ENCODE measurements at regions not wholly inside any gene's neighbourhood (a gene's known extent, or its start where the extent isn't known, plus 50 kb on each side); places are given as distances from the start of the nearest gene placed in this dataset.

DNA sequence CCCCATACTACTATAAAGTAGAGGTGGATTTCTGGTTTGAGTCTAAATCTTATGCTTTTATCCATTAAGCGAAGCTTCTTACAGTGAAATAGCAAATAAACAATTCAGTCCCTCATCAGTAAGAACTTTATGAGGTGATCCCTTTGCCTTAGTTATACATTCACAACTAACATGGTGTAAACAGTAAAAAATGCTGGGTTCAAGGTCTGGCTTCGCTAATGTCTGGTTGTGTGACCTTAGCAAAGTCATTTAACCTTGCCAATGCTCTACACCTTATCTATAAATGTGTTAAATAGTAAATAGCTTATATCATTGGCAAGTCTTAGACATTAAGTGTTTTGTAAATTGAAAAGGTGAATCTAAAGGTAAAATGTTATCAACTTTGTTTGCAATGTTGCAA, 475.4 kb downstream of the LMO4 start:
- TF ChIP-seq, protein P1, sequence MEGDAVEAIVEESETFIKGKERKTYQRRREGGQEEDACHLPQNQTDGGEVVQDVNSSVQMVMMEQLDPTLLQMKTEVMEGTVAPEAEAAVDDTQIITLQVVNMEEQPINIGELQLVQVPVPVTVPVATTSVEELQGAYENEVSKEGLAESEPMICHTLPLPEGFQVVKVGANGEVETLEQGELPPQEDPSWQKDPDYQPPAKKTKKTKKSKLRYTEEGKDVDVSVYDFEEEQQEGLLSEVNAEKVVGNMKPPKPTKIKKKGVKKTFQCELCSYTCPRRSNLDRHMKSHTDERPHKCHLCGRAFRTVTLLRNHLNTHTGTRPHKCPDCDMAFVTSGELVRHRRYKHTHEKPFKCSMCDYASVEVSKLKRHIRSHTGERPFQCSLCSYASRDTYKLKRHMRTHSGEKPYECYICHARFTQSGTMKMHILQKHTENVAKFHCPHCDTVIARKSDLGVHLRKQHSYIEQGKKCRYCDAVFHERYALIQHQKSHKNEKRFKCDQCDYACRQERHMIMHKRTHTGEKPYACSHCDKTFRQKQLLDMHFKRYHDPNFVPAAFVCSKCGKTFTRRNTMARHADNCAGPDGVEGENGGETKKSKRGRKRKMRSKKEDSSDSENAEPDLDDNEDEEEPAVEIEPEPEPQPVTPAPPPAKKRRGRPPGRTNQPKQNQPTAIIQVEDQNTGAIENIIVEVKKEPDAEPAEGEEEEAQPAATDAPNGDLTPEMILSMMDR (conservative IDR thresholded peaks at IDR 0.05; ENCODE audit: low read length): no peak
- no peak for TF ChIP-seq EZH2phosphoT487 (IDR thresholded peaks at IDR 0.05; ENCODE audit: borderline replicate concordance, low read depth, low read length)

Data from OCI-LY7 (cell line).